ENCODE measurements at regions not wholly inside any gene's neighbourhood (a gene's known extent, or its start where the extent isn't known, plus 50 kb on each side); places are given as distances from the start of the nearest gene placed in this dataset.

DNA sequence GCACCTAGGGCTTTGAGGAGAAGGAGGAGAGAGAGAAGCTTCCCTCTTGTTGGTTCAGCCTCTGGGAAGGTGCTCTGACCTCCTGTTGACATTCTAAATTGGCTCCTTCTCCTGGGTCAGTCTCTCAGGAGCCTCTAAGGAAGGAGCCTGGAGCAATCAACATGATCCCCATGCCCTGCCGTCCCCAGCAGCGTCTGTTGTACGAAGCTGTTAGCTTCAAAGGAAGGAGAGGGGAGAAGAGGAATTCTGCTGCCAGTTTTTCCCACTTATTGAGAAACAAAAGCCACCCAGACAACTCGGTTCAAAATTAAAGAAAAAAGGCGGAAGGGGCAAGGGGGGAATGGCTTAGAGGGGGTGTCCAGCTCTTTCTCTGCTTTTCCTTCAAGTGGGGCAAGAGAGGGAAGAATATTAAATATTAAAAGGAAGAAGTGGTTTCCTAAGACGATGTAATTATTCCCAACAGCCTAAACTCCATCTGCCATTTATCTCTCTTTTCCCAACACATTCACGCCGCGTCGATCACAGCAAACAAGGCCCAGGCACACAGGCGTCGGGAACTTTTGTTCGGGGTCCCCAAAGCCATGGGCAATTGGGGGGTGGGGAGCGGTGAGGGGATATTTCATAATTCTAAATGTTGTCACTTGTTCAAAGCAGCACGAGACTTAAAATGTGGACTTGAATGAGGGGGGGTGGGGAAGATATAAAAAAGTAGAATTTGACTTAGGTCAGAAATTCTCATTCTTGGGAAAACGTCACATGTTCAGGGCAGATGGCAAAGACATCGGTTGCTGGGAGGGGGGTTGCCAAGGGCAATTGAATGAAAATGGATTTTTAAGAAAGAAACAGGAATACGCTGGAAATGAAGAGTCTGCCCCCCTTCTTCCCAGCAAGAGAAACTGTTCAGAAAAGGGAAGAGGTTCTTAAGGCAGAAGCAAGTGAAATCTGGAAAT, 116.8 kb upstream of the CACNA1A start:
- in situ Hi-C loops (cut with HindIII; ENCODE audit: low pct_unique_long_range_greater_than_20kb, low sequenced_read_pairs), result no loop called here
- DNase-seq (ENCODE audit: low read depth, low spot score), result no peak

DNA sequence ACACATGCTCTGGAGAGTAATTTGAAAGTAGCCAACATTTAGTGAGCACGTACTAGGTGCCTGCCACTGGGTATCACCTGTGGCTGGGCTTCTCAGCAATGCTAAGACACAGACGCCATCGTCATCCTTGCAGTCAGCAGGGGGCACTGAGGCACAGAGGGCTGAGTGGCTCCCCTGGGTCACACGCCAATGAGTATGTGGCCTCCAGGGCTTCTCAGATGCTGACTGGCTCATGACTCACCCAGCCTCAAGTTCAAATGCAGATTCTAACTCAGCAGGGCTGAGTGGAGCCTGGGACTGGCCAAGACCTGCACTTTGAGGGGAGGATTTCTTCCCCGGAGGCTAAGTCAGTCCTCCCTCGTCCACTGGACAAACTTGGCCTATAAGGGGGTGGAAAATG, 115.1 kb upstream of the CACNA1A start:
- in situ Hi-C loops (cut with HindIII; ENCODE audit: low pct_unique_long_range_greater_than_20kb, low sequenced_read_pairs), result no loop called here
- DNase-seq (ENCODE audit: low read depth, low spot score), result peak; percentile 87

DNA sequence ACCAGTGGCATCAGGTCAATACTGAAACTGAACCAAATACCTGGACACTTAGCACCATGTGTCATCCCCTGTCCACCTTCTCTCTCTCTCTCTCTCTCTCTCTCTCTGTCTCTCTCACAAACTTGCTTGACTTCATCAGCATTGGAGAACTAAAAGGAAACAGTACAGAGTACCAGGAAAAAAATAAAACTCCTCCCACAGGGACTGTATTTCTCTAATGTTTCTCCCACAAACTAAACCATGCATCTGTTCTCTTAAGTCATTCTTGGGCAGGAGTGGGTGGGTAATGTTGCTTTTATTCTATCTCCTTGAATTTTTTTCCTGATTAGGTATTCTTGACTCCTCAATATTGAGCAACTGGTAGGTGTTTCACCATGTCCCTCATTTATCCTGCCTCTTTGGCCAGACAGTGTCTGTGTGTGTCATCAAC, 112.9 kb upstream of the CACNA1A start:
- in situ Hi-C loops (cut with HindIII; ENCODE audit: low pct_unique_long_range_greater_than_20kb, low sequenced_read_pairs), result no loop called here
- DNase-seq (ENCODE audit: low read depth, low spot score), result no peak

- in situ Hi-C loops (cut with HindIII; ENCODE audit: low pct_unique_long_range_greater_than_20kb, low sequenced_read_pairs), result no loop called here
- DNase-seq (ENCODE audit: low read depth, low spot score), result no peak
These were observed 109.6 kb upstream of the CACNA1A start for GRCh38 chr19:13615890-13616289.

DNA sequence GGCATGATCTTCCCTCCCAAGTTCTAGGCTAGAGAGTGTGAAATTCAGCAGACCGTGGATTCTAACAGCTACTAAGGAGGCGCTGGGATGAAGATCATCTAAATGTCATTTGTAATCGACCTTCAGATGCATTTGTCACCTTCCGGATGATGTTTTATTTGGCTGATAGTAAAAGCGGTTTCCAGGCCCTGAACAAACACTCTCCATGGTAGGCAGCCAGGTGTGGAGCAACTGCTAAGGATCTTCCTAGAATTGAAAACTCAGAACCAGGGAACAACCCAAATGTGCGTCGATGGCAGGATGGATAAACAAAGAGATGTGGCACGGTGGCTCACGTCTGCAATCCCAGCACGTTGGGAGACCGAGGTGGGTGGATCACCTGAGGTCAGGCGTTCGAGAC, 107.2 kb upstream of the CACNA1A start:
- no peak for DNase-seq (ENCODE audit: low read depth, low spot score)
- in situ Hi-C loops (cut with HindIII; ENCODE audit: low pct_unique_long_range_greater_than_20kb, low sequenced_read_pairs), result no loop called here

- no peak for DNase-seq (ENCODE audit: low read depth, low spot score)
- in situ Hi-C loops (cut with HindIII; ENCODE audit: low pct_unique_long_range_greater_than_20kb, low sequenced_read_pairs), result no loop called here
These were observed 105.3 kb upstream of the CACNA1A start for GRCh38 chr19:13611596-13611995.

DNA sequence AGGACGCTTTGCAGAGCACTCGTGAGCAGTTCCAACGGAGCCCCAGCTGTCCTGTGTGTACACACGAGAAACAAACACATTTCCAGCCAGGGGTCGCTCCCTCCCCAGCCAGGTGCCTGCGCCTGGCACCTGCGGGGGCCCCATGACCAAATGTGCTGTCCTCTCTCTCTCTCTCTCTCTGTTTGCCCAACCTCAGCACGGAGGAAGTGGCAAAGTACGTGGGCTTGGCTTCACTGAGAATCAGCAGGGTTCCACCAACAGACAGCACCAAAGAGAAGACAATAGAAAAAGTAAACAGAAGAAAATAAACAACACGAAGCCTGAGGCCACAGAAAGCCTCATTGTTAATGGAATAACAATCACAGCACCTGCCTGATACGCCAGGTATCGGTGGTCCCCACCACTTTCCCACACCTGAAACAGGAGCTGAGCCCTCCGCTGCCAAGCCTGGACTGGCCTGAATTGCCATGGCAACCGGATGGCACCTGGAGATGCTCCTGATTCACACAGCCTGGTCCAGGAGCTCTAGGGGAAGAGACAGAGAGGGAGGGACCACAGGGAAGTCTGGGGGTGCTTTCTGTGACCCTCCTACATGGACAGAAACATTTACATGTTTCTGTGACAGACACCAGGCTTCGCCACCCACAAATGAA, 103.9 kb upstream of the CACNA1A start:
- in situ Hi-C loops (cut with HindIII; ENCODE audit: low pct_unique_long_range_greater_than_20kb, low sequenced_read_pairs), result no loop called here
- DNase-seq (ENCODE audit: low read depth, low spot score), result no peak

- no peak for DNase-seq (ENCODE audit: low read depth, low spot score)
- in situ Hi-C loops (cut with HindIII; ENCODE audit: low pct_unique_long_range_greater_than_20kb, low sequenced_read_pairs), result no loop called here
These were observed 99.9 kb upstream of the CACNA1A start for GRCh38 chr19:13606156-13606555.

DNA sequence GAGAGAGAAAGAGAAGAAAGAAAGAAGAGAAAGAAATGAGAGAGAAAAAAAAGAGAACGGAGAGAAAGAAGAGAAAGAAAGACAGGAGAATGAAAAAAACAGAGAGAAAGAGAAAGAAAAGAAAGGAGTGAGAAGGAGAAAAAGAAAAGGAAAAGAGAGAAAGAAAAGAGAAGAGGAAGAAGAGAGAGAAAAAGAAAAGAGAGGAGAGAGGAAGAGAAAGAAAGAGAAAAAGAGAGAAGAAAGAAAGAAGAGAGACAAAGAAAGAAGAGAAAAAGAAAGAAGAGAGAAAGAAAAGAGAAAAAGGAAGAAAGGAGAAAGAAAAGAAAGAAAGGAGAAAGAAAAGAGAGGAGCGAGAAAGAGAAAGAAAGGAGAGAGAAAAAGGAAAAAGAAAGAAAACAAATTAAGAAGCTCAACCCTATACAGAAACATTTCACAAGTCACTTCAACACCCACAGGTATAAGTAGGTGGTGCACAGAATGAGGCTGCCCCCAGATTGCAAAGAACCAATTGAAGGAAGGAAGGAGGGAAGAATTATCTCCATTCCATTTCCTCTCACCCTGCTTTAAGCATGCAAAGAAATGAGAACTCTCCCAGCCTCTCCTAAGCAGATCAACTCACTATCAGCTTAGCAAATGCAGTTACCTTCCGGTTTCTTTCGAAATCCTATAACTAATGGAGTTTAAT, 98.8 kb upstream of the CACNA1A start:
- in situ Hi-C loops (cut with HindIII; ENCODE audit: low pct_unique_long_range_greater_than_20kb, low sequenced_read_pairs), result no loop called here
- DNase-seq (ENCODE audit: low read depth, low spot score), result no peak

GRCh38 chr19:13600802-13601201, 94.5 kb upstream of the CACNA1A start:
- no peak for DNase-seq (ENCODE audit: low read depth, low spot score)
- in situ Hi-C loops (cut with HindIII; ENCODE audit: low pct_unique_long_range_greater_than_20kb, low sequenced_read_pairs), result no loop called here

- DNase-seq (ENCODE audit: low read depth, low spot score), result no peak
- in situ Hi-C loops (cut with HindIII; ENCODE audit: low pct_unique_long_range_greater_than_20kb, low sequenced_read_pairs), result no loop called here
These were observed 93.8 kb upstream of the CACNA1A start for GRCh38 chr19:13600091-13600490.

DNA sequence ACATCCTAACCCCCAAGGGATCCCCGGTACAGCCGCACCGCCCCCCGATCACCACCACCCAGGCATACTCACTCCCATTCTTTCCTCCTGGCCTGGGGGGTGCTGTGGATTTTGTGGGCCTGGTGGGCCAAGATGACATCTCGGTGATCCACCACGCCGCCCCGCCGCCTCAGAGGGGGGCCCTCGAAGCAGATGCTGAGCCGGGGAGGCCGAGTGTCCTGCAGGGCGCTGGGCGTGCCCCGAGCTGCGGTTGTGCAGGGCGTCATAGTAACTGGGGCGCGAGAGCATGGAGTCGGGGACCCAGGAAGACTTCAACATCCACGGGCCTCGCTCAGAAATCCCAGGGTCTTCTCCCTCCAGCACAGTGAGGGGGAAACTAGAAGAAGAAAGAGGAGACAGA, 93.4 kb upstream of the CACNA1A start:
- in situ Hi-C loops (cut with HindIII; ENCODE audit: low pct_unique_long_range_greater_than_20kb, low sequenced_read_pairs), result no loop called here

DNA sequence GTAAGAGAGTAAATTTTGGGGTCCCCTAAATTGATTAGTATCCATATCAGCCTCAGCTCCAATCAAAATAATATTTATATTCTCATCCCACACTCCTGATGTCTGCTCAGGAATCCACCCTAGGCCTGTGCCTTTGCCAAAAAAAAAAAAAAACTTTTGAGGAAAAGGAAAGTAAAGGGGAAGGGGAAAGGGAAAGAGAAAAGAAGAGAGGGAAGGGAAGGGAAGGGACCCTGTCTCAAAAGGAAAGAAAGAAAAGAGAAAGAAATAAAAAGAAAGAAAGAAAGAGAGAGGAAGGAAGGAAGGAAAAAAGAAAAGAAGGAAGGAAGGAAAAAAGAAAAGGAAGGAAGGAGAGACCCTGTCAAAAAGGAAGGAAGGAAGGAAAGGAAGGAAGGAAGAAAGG, 91.8 kb upstream of the CACNA1A start:
- in situ Hi-C loops (cut with HindIII; ENCODE audit: low pct_unique_long_range_greater_than_20kb, low sequenced_read_pairs), result no loop called here
- no peak for DNase-seq (ENCODE audit: low read depth, low spot score)

More for the DNA sequence above, 93.4 kb upstream of the CACNA1A start:
- no peak for DNase-seq (ENCODE audit: low read depth, low spot score)

DNA sequence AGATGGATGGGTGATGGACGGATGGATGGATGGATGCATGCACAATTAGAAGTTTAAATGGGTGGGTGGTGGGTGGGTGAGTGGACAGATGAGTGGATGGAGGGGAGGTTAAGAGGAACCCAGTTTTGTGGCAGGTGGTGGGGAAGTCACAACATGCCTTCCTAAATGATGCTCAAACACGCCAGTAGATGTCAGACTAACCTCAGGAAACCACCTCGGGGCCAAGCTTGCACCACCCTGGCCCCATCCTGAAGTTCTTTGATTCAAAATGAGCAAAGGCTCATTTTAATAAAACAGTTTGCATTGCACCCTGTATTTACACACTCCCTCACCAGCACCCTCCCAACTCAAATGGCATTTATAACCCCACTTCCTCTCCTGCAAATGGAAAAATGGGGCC, 91.4 kb upstream of the CACNA1A start:
- in situ Hi-C loops (cut with HindIII; ENCODE audit: low pct_unique_long_range_greater_than_20kb, low sequenced_read_pairs), result no loop called here
- peak; percentile 68 for DNase-seq (ENCODE audit: low read depth, low spot score)

- DNase-seq (ENCODE audit: low read depth, low spot score), result peak; percentile 66
- in situ Hi-C loops (cut with HindIII; ENCODE audit: low pct_unique_long_range_greater_than_20kb, low sequenced_read_pairs), result no loop called here
These were observed 82.9 kb upstream of the CACNA1A start for GRCh38 chr19:13588957-13589833.

DNA sequence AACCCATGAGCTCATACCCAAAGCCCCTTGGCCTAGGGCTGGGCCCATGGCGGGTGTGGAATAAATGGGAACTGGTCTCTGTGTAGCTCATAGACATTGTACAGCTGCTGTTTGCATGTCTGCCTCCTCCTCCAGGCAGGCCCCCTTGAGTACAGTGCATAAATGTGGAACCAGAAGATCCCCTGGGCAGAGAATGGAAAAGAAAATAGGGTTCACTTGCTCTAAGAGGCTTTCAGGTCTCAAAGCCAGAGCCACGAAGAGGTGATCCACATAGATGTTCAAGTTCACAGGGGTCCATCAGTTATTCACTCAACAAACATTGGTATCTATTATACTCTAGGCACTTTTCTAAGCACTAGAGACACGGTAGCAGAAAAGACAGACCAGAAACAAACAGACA, 79.2 kb upstream of the CACNA1A start:
- in situ Hi-C loops (cut with HindIII; ENCODE audit: low pct_unique_long_range_greater_than_20kb, low sequenced_read_pairs), result no loop called here
- no peak for DNase-seq (ENCODE audit: low read depth, low spot score)

- in situ Hi-C loops (cut with HindIII; ENCODE audit: low pct_unique_long_range_greater_than_20kb, low sequenced_read_pairs), result no loop called here
- no peak for DNase-seq (ENCODE audit: low read depth, low spot score)
These were observed 77.5 kb upstream of the CACNA1A start for GRCh38 chr19:13583753-13584152.

DNA sequence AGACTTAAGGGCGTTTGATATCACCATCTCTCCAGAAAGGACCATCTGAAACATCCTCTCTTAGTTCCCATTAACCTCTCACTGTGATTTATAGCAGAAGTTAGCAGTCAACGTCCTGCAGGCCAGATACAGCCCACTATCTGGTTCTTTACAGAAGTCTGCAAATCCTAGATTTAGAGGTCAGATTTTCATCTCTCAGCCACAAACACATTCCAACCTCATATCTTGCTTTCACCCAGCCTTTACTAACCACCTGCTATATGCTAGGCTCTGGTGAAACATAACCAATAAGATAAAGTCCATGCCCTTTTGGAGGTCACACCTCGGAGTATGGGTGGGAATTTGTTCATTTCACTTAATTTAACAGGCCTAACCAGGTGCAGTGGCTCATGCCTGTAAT, 76.8 kb upstream of the CACNA1A start:
- no peak for DNase-seq (ENCODE audit: low read depth, low spot score)
- in situ Hi-C loops (cut with HindIII; ENCODE audit: low pct_unique_long_range_greater_than_20kb, low sequenced_read_pairs), result no loop called here
